NCI-H2107 treated with DMSO at 0.1 percent for 48 hours (cell line): ENCODE measurements at regions not wholly inside any gene's neighbourhood (a gene's known extent, or its start where the extent isn't known, plus 50 kb on each side); places are given as distances from the start of the nearest gene placed in this dataset.

Experiments
- DNase-seq: peaks from one replicate; lab custom pipeline; 2025; ENCODE audit not compliant: unreplicated experiment; lab: John Stamatoyannopoulos, UW

DNA sequence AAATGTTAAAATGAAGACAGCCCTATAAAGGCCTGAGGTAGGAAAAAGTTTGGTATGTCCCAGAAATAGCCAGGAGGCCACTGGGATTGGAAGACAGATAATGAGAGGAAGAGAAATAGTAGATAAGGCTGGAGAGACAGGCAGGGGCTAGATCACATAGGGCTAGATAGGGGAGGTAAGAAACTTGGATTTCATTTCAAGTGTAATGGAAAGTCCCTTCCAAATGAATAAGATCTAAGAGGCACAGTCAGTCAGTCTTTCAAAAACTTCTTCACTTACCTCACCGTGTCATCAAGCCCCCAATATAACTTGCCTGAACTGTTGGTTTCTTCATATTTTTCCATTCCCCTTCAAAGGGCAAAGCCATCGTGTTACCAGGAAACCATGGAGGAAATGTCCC is 121.8 kb downstream of the SPCS3 start:
- DNase-seq = no peak

GRCh38 chr4:176443117-176443516 is 123.4 kb downstream of the SPCS3 start:
- DNase-seq = no peak

- DNase-seq = no peak
Measured at GRCh38 chr4:176443646-176444409, 124.1 kb downstream of the SPCS3 start.

DNA sequence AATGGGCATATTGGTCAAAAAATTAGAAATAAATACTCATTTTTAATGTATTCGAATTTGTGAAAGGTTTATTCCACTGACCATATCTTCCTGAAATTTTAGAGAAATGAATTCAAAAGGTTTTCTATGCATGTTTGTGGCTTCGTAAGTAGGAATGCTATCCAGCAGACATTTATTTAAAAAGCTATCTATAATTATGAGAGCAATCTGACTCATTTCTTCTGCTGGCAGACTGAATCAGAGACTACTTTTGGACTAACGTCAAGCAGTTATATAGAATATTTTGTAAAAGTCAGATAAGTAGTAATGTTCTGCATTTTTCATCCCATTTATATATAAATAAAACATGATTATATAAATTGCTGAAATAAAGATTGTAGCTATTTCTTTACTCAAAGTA is 125.0 kb downstream of the SPCS3 start:
- DNase-seq = no peak

GRCh38 chr4:176448761-176449160 is 129.0 kb downstream of the SPCS3 start:
- no peak for DNase-seq

- DNase-seq = no peak
Measured at GRCh38 chr4:176451443-176451842, 131.7 kb downstream of the SPCS3 start.

DNA sequence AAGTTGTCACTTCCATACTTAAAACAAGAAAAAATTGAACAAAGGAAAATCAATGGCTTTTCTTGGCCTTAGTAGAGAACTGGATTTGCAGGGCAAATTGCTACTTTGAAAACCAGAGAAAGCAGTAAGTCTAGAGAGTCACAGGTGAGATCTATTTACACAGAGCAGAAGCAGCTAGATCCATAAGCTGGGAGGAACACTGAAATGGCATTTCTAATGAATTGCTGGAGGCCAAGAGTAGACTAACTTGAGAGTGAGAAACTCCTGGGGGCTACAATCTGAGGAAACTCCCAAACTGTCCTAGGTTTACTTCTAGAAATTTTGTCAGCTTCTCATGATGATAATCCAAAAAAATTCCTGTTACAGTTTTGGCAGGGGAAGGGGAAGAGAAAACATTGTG is 133.3 kb downstream of the SPCS3 start:
- no peak for DNase-seq

DNA sequence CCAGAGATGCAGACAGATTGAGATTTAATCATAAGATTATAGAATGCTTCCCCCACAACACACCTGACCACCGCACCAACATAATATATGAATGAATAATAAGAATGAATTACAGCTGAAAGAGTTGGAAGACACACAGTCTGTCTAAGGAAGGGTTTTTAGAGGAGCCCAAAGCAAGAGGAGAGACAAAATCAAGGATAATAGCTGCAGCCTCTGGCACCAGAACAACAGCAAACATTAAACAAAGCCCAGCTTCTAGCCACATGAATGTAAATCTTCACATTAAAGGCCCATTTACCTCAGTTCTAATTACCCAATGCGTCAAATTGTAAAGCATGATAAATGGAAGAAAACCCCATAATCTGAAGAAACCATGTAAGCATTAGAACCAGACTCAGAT is 133.9 kb downstream of the SPCS3 start:
- no peak for DNase-seq

DNA sequence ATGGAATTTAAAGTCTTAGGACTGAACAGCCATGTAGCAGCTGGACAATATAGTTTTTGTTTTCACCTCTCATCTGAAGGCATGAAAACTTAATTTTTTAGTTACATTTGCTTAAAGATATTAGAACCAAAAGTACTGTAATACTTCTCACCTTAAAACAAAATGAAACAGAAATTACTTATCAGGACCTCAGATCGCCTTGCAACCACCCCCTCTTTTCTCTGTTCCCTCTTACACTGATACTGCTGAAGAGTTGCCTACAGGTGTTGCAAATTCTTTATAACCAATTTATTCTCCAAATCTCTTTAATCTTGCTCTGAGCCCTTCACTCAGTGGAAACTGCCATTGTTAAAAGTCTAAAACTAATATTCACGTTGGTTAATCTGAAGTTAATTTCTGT is 145.0 kb downstream of the SPCS3 start:
- no peak for DNase-seq

DNA sequence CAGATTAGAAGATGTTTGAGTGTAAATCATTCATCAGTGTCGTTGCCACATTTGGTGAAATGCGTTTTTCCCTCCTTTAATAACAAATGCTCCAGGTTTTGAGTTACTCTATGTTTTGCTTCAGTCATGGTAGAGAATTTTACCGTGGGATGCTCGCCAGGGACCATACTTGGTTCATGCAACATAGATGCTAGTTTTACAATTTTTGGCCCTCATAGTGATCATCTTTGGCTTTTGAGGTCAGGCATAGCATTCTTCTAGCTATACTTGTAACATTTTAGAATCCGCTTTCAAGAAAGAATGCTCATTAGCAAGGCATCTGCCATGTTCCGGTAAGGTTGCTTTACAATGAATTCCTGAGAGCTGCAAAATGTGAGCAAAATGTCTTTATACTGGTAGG is 147.2 kb downstream of the SPCS3 start:
- DNase-seq = no peak

DNA sequence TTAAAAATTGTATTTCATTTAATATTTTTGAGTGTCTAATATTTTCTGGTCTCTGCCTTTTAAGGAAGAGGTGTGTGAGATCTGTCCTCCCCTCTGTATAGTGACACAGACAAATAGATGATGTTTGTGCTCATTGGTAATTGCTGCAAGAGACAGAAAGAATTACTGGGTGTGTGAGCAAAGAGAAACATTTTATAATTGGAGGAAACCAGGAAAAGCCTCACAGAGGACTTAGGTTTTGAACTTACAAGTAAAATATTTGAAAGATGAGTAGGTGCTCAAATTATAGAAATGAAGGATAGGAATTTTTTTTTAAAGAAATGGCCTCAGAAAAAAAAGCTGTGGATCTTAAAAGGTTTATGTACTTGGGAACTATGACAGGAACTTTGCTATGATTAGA is 149.8 kb downstream of the SPCS3 start:
- no peak for DNase-seq

- no peak for DNase-seq
Measured at GRCh38 chr4:176470671-176471070, 150.9 kb downstream of the SPCS3 start.

DNA sequence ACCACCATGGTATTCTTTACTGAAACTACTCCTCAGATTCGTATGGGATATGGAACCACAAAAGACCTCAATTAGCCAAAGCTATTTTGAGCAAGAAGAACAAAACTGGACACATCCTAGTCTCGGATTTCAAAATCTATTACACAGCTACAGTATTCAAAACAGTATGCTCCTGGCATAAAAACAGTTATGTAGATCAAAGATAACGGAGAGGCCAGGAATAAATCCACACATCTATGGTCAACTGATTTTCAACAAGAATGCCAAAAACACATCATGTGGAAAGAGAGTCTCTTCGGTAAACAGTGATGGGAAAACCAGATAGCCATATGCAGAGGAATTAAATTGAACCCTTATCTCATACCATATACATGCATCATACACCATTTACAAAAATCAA is 155.3 kb downstream of the SPCS3 start:
- DNase-seq = no peak

GRCh38 chr4:176478076-176478475 is 158.3 kb downstream of the SPCS3 start:
- no peak for DNase-seq

DNA sequence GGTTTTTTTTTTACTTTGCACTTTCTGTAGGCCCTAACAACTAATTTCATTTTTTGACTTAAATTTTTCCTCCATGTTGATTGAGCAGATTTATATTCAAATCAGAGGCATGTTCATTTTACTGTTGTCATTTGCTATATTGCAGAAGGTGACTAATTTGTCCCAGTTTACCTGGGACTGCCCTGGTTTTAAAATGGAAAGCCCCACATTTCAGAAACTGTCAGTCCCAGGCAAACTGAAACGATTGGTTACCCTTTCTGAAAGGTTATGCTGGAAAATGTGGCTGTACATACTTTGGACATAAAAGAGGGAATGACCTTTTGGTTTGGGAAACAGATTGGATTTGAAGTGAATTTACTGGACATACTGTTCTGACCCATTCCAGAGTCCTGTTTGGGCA is 160.0 kb downstream of the SPCS3 start:
- DNase-seq = no peak

GRCh38 chr4:176482972-176483371 is 163.2 kb downstream of the SPCS3 start:
- no peak for DNase-seq

- DNase-seq = no peak
Measured at GRCh38 chr4:176484301-176484984, 164.7 kb downstream of the SPCS3 start.

DNA sequence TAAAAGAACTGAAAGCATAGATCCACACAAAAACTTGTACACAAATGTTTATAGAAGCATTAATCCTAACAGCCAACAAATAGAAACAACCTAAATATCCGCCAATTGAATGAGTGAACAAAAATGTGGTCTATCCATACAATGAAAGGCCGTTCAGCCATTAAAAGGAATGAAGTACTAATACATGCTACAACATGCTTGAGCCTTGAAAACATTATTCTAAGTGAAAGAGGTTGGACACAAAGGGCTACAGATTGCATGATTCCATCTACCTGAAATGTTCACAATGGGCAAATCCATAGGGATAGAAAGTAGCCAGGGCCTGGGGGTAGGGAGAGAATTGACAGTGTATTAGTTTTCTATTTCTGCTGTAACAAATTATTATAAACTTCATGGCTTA is 169.2 kb downstream of the SPCS3 start:
- no peak for DNase-seq

DNA sequence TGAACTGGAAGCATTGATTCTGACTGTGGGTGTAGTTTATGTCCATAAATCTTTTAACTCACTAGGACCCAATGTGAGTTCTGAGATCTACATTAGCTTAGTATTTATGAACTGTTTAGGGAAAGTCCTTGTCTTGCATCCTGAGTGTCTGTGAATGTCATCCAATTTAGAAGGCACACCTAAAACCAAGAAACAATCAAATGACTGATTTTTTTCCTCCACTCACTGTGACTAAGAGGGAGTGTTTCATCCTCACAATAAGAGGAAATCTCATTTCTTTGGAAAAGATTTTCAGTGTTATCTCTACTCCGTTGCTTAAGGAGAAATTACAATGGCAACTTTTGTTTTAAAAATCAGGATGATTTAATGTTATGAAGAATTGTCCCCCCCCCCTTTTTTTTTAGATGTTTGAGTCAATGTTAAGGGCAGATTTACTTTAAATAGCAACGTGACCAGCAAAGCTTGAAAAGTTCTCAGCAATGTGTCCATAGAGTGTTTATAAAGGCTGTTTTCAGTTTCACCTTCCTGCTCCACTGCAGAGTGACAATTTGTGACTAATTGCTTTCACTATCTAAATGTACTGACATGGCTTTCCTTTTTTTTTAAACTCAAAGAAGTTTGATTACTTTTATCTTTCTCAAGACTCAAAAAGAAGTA is 173.0 kb downstream of the SPCS3 start:
- no peak for DNase-seq

- DNase-seq = no peak
Measured at GRCh38 chr4:176498617-176499256, 179.0 kb downstream of the SPCS3 start.

GRCh38 chr4:176499518-176499917 is 179.8 kb downstream of the SPCS3 start:
- DNase-seq = no peak

DNA sequence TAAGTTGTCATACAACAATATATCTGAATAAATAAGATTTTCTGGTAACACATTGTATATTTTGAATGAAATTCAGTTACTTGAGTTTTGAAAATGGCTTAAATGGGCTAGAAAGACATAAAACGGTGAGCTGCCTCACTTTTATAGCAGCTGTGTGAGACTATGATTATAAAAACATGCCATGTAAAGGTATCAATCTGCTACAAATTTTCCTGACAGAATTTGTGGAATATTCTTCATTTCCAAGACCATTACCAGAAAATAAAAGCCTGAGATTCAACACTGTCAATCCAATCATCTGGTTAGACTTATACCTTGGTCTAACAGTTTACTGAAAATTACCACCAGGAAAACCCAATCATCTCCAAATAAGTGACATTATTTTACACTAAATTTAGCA is 181.1 kb downstream of the SPCS3 start:
- no peak for DNase-seq
